ENCODE measurements at regions not wholly inside any gene's neighbourhood (a gene's known extent, or its start where the extent isn't known, plus 50 kb on each side); places are given as distances from the start of the nearest gene placed in this dataset.

- TF ChIP-seq EZH2phosphoT487 (IDR thresholded peaks at IDR 0.05; ENCODE audit: low read length) (no peak), CTCF (IDR thresholded peaks at IDR 0.05; ENCODE audit: low read length) (no peak)
Observed at GRCh38 chr1:149843431-149844041, 55.8 kb upstream of the BOLA1 start.

Measured in MM.1S (cell line).